GM12891 (cell line): ENCODE measurements at regions not wholly inside any gene's neighbourhood (a gene's known extent, or its start where the extent isn't known, plus 50 kb on each side); places are given as distances from the start of the nearest gene placed in this dataset.

Experiments
- PAX5 ChIP-seq: IDR thresholded peaks from 2 replicates; pipeline ENCODE4 v1.6.1; 2011; ENCODE audit warnings: low read length, moderate library complexity, mild to moderate bottlenecking; ENCODE audit not compliant: insufficient read depth, severe bottlenecking
- POLR2A ChIP-seq: IDR thresholded peaks from 2 replicates; pipeline ENCODE4 v1.6.1; 2011; ENCODE audit warnings: low read depth, low read length, control low read depth
- POLR2AphosphoS5 ChIP-seq: IDR thresholded peaks from 2 replicates; pipeline ENCODE4 v1.6.1; 2011; ENCODE audit warnings: low read depth, low read length, control low read depth
- POU2F2 ChIP-seq: IDR thresholded peaks from 2 replicates; pipeline ENCODE4 v1.6.1; 2011; ENCODE audit warnings: low read depth, mild to moderate bottlenecking, control low read depth, low read length, moderate library complexity

GRCh38 chr4:3852711-3853110 is 86.5 kb downstream of the ADRA2C start:
- TF ChIP-seq POLR2A = no peak
- TF ChIP-seq POLR2AphosphoS5 = no peak
- no peak for TF ChIP-seq POU2F2
- TF ChIP-seq PAX5 = no peak
